HG03045 (cell line): ENCODE measurements at regions not wholly inside any gene's neighbourhood (a gene's known extent, or its start where the extent isn't known, plus 50 kb on each side); places are given as distances from the start of the nearest gene placed in this dataset.

ENCODE experiments used
- ATAC-seq: cut with Tn5 transposase; IDR thresholded peaks from one replicate; pipeline ENCODE4 v1.9.1; 2021; ENCODE audit warnings: mild to moderate bottlenecking, moderate library complexity; ENCODE audit not compliant: unreplicated experiment

DNA sequence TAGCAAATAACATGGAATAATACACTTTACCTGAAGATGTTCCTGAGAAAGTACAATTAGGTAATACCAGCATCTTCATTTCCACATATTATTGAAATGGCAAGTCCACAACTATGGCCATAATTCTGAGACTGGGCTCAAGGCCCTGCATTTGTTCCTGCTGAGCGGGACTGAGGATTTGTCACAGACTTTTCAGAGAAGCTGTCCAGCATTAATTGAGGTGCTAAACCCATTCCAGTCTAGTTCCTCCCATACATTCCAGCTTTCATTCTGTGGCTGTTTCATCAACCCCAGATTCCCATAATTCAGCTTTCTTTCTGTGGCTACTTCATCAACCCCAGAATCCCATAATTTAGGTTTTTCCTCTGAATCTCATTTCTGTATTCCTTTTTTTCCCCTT, 293.4 kb upstream of the GBE1 start:
- ATAC-seq = no peak

DNA sequence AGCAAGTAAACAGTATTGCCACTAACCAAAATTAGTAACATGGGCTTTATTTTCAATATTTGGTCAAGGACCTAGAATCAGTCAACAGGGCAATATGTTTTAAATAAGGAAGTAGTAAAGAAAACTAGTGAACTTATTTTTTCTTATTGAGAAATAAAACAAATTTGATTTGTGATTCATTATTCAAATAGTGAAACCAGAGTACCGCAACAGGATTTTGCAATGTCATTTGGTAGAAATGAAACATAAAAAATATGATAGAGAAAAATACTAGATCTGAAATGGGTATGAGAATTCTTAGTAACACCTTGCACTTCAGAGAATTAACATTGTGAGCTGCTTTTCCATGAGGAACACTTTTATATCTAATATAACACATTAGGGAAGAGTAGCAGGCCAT, 291.8 kb upstream of the GBE1 start:
- ATAC-seq = no peak

- no peak for ATAC-seq
Measured at GRCh38 chr3:82050382-82050781, 288.9 kb upstream of the GBE1 start.

GRCh38 chr3:82048711-82049110, 287.3 kb upstream of the GBE1 start:
- ATAC-seq = no peak

DNA sequence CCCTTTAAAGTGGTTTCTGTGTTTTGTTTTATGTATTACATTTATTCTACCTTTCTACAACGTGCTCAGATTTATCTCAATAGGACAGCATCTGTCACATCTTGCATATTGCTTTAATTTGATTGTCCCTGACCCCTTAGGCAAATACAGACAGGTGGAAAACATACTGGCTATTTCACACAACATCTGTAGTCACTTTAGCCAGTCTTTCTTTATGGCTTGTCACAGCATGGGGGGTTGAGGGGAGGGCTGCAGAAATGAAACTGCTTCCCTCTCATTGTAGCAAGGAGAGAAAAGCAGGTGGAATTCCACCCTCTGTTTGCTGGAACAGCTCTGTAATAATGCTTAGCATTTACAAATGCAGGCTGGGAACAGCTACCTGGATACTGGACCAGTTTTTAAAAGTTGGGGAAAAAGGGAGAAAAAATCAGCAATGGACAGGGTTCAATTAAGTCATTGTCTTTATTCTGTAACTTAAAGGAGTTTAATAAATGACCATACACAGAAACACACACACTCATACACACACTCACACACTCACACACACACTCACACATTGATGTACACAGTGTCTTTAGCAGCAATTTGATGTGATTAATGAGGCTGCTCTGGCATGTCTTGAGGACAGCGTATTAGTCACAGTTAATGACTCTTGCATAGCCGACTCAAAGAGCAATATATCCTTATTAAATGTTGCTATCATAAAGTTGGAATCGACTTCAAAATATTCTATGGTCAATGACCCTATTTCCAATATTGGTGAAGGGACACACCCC, 283.7 kb upstream of the GBE1 start:
- ATAC-seq = no peak

GRCh38 chr3:82038556-82038955, 277.1 kb upstream of the GBE1 start:
- ATAC-seq = no peak

- no peak for ATAC-seq
Measured at GRCh38 chr3:82033186-82033585, 271.7 kb upstream of the GBE1 start.

GRCh38 chr3:82031596-82031995, 270.2 kb upstream of the GBE1 start:
- ATAC-seq = no peak

DNA sequence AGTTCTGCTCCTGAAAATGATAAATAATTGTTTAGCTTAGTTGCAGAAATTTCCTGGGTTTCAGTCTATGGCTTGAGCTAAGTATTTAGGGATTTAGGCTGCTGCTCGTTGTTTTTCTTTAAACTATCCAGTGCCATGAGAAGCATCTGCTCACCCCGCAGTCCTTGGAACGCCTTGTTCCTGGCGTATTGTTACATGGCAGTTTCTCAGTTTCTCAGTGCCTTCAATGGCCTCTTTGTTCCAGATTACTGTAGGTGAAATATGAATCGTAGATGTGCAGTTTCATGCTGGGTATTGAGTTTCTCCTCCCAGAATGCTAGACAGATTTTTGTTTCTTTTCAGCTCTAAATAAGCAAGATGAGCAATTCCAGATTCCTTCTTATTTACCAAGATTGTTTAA, 269.5 kb upstream of the GBE1 start:
- no peak for ATAC-seq

DNA sequence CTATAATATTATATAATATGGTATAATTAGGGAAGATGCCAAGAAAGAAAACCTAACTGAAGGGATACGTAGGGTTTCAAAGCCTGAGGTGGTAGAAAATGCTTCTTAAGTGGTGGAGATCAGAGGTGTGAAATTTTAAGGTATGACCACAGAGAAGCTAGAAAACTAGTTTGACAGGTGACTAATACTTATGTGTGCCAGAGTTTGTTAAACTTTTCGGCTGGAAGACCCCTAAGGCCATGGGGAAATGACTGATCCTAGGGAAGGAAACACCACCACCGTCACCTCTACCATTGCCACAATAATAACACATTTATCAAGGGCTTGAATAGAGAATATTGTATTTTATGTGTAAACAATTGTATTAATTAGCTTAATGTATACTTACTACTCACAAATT, 261.4 kb upstream of the GBE1 start:
- ATAC-seq = no peak

DNA sequence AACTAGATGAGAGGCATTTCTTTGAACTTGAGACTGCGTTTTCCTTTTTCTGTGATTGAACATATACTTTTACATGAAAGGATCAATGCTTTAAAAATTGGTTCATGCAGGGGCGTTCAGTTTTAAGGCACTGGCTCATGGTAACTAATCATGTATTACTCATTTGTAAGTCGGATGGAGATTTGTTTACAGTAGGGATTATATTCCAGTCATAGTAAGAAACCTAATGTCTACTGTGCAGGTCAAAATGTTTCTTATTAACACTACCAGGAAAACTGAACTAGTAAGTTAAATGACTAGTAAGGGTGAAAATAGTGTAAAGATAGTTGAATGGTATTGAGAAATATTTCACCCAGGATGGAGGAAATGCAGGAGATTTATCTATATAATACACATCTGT, 258.8 kb upstream of the GBE1 start:
- no peak for ATAC-seq

- ATAC-seq = no peak
Measured at GRCh38 chr3:82015241-82015640, 253.8 kb upstream of the GBE1 start.

- no peak for ATAC-seq
Measured at GRCh38 chr3:82012775-82013174, 251.3 kb upstream of the GBE1 start.

DNA sequence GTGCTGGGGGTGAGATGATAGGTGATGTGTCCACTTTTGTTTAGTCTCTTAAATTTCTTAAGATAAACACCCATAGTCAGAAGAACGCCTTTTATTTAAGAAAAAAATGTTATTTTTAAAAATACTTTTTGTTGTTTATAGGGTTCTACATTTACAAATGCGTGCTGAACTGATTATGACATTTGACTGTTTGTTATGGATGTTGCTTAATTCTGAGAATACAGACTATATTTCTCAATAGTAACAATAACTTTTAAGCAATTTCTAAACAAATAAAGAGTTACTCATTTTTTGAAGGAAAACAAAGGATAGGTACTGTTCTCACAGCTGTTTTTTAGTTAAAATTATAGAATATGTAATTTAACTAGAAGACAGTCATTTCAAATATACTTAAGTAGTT, 249.9 kb upstream of the GBE1 start:
- no peak for ATAC-seq

GRCh38 chr3:82005266-82005665, 243.8 kb upstream of the GBE1 start:
- no peak for ATAC-seq

GRCh38 chr3:82004266-82004665, 242.8 kb upstream of the GBE1 start:
- no peak for ATAC-seq

DNA sequence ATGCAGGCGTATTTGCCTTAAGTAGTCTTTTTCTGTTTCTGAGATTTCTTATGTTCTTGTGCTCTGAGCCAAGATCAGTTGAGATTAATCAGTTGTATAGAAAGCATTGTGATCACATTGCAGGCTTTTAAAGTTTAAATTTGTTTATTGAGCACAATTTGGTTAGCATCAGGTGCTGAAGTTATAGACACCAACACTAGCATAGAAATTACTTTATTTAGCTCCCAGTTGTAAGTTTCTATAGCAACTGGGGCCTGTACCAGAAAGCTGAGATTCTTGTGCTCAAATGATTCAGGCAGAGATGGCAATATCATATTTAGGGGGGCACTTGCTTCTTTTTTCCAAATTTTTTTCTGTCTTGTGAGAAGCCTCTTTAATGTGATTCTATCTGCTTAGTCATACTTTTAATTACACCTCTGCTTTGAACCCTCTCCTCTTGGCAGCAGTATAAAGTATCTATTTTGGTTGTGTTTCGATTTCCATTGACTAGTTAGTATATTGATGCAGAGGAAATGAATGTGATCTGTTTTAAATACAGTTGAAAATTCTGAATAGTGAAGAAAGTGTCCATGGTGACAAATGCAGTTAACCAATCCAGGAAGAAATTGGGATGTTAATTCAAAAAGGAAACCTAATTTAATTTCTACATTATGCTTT, 241.7 kb upstream of the GBE1 start:
- no peak for ATAC-seq

DNA sequence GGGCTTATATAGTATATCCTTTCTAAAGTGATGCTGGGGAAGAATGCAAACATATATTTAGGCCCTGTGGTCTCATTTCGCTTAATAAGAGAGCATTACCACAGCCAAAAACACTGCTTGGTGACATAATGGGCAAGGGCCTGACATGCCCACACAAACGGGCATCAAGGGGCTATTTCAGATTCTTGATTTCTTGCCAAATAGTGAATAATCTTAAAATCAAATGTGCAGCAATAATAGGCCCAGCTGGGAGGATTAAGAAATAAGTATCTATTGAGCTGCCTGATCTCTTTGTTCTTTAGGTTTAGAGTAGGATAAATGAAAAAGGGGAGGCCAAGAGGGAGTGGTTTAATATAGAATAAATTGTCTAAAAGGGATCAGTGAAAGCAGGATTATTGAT, 241.0 kb upstream of the GBE1 start:
- no peak for ATAC-seq

GRCh38 chr3:82001276-82001923, 240.0 kb upstream of the GBE1 start:
- no peak for ATAC-seq

DNA sequence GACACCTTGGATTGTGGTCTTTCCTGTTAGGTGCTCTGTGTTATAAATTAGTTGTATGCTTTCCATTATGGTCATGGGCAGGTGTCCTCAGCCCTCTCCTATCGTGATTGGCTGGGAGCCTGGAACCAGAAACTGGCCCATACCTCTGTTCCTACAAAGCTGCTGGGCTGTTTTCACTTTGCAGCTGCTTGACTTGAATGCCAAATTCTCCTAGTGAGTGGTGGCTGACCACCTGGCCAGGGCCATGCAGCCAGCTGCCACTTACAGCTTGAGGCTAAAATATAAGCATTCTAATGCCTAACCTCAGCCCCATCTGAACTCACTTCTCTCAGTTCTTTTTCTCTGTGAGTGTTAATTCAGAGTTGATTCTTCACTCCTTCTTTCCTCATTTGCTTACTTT, 239.3 kb upstream of the GBE1 start:
- no peak for ATAC-seq

- no peak for ATAC-seq
Measured at GRCh38 chr3:82000350-82000749, 238.9 kb upstream of the GBE1 start.

DNA sequence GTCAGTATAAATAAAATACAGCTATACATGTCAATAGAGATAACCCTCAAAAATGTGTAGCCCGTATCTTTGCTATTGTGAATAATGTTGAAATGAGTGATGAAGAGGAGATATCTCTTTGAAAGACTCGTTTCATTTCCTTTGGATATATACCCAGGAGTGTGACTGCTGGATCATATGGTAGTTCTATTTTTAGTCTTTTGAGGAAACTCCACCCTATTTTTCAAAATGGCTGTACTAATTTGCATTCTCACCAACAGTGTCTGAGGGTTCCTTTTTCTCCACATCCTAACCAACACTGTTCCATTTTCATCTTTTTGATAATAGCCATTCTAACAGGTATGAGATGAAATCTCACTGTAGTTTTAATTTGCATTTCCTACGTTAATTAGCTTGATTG, 237.5 kb upstream of the GBE1 start:
- ATAC-seq = no peak
